ENCODE measurements at regions not wholly inside any gene's neighbourhood (a gene's known extent, or its start where the extent isn't known, plus 50 kb on each side); places are given as distances from the start of the nearest gene placed in this dataset.

DNA sequence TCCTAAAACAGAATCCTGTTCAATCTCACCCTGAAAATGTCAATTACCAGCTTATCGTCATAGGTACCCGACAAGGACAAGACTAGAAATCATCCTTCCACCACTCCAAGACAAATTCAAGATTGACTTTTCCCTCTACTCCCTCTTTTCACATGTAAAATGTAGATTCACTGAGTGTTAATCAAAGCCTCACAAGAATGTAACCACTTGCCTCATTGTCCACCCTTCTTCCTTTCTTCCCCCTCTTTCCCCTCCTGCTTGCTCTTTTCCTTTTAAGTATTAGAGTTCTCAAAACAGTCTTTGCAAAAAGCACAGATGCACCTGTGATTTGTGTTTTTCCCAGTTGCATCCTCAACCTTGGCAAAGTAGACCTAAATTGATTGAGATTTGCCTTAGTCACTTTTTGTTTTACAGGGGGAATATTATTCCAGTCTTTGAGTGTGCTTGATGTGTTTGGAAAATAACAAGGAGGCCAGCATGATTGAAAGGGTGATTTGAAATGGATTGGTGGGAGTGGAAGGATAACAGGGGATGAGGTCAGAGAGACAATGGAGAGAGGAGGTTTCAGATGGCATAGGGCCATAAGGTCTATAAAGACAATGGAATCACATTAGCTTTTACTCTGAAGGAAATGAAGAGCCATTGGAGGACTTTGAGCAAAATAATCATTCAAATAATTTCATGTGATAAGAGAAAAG lies 231.3 kb upstream of the TYRP1 start:
- TF ChIP-seq GATA1 (IDR thresholded peaks at IDR 0.05; ENCODE audit: low read depth, low read length), result no peak
- TF ChIP-seq POLR2A (IDR thresholded peaks at IDR 0.05; ENCODE audit: low read length), result no peak
- no peak for DNase-seq

DNA sequence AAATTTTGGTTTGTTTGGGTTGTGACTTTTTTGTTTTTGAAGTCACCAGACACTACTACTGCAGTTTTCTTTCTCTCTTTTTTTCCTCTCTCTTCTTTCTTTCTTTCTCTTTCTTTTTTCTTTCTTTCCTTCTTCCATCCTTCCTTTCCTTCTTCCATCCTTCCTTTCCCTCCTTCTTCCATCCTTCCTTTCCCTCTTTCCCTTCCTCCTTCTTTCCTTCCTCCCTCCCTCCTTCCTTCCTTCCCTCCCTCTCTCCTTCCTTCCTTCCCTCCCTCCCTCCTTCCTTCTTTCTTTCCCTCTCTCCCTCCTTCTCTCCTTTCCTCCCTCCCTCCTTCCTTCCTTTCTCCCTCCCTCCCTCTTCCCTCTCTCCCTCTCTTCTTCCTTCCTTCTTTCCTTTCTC lies 230.3 kb upstream of the TYRP1 start:
- no peak for TF ChIP-seq POLR2A (IDR thresholded peaks at IDR 0.05; ENCODE audit: low read length)
- TF ChIP-seq GATA1 (IDR thresholded peaks at IDR 0.05; ENCODE audit: low read depth, low read length), result no peak
- no peak for DNase-seq

DNA sequence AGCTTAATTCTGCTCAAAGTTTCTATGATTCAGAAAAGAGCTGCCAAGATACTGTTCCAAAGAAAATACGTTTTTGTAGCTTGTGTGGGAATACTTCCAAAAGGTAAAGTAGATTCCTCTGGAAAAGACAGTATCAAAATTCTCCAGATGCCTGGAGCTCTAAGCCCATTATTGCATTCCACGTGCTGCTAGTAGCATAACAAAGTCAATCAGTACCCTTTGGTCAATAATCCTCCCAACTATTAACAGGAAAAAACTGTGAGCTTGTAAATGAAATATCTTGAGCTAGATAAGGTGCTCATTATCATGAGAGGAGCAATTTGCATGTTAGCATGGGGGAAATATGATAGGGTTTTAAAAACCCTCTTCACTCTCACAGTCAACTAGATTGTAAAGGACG lies 229.5 kb upstream of the TYRP1 start:
- no peak for DNase-seq
- TF ChIP-seq GATA1 (IDR thresholded peaks at IDR 0.05; ENCODE audit: low read depth, low read length) (no peak), POLR2A (IDR thresholded peaks at IDR 0.05; ENCODE audit: low read length) (no peak)

DNA sequence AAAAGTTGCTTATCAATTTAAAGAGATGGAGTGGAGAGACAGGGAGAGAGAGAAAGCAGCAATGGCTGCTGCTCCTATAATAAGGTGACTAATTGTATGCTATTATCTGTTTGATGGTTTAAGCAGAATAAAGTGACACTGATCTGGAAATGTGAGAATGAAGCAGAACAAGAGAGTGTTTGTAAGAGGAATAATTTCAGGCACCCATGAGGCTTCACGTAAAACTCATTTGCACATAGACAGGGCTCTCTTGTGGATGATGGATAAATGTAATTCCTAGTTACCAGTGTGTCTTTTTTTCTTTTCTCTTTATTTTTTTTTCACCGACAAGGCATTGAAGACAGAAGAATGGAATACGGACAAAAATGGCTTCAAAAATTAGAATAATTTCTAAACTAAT lies 228.8 kb upstream of the TYRP1 start:
- TF ChIP-seq POLR2A (IDR thresholded peaks at IDR 0.05; ENCODE audit: low read length), result no peak
- no peak for TF ChIP-seq GATA1 (IDR thresholded peaks at IDR 0.05; ENCODE audit: low read depth, low read length)
- DNase-seq, result no peak

DNA sequence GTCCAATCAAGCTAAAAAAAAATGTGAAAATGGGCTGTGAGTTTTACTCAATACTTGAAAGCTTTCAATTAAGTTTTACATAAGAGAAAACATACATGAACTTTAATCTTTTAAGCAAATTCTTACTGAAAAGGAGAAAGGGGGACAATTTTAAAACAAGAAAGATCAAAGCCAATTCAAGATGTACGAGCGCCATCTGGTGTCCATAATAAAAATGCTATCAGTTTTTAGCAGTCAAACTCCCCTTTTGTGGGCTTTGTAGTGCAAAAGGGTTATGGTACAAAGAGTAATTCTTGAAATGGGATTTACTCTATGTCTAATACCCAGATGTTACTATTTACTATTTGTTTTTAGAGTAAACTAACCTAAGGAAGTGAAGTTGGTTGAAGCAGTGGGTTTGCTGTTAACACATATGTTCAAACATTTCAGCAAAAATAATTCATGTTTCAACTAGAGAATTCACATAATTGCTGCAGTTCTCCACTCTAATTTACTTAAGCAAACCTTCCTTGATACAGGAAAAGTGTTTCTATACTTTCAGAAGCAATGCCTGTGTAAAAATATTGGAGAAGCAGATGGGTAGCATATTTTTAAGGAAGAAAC lies 228.2 kb upstream of the TYRP1 start:
- DNase-seq, result peak; percentile 14 to 56
- TF ChIP-seq POLR2A (IDR thresholded peaks at IDR 0.05; ENCODE audit: low read length) (no peak), GATA1 (IDR thresholded peaks at IDR 0.05; ENCODE audit: low read depth, low read length) (no peak)

DNA sequence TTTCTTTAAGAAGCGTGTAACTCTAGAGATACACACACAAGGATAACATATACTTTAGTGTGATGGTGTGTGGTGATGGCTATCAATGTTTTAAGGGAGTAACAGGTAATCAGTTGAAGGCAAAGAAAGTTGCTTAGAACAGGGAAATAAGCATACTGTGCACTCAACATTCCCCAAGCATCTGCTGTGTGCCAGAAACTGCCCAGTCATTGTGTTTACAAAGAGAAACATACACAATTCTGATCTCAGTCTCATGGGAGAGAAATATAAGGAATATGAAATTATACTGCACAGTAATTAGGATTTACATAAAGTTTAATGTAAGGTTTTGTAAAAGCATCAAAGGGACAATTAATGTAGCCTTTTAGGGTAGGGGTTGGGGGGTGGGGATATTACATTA lies 224.1 kb upstream of the TYRP1 start:
- peak in 1 of 2 experiments; percentile 1 for DNase-seq
- no peak for TF ChIP-seq GATA1 (IDR thresholded peaks at IDR 0.05; ENCODE audit: low read depth, low read length)
- no peak for TF ChIP-seq POLR2A (IDR thresholded peaks at IDR 0.05; ENCODE audit: low read length)

DNA sequence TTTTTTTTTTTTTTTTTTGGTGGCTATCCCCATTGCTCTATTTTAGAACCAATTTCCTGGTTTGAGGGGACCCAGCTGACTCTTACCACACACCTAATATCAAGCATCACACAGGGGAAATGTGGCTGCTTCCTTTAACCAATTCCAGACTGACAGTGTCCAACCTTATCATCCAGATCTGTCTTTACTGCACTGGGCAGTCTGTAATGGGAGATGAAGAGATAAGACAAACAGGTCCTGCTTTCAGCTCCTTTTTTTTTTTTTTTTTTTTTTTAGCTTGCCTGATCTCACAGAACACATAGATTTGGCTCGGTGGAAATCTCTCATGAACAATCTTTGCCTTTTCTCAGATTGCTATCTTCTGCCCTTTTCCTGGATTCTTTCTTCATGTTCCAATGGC lies 198.8 kb upstream of the TYRP1 start:
- DNase-seq, result no peak
- TF ChIP-seq GATA1 (IDR thresholded peaks at IDR 0.05; ENCODE audit: low read depth, low read length) (no peak), POLR2A (IDR thresholded peaks at IDR 0.05; ENCODE audit: low read length) (no peak)

DNA sequence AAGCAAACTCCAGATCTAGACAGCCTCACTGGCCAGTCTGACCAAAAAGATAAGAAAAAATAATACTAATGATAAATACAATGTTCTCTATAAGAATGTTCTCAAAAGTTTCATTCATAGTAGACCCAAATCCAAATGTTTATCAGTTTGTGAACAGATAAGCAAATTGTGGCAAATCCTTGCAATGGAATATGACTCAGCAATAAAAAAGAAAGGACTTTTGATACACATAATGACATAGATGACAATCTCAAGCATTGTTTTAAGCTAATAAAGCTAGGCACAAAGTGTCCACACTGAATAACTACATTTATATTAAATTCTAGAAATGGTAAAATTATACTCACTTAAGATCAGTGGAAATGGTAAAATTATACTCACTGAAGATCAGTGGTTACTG lies 195.4 kb upstream of the TYRP1 start:
- DNase-seq, result no peak
- TF ChIP-seq POLR2A (IDR thresholded peaks at IDR 0.05; ENCODE audit: low read length), result no peak
- TF ChIP-seq GATA1 (IDR thresholded peaks at IDR 0.05; ENCODE audit: low read depth, low read length), result no peak

DNA sequence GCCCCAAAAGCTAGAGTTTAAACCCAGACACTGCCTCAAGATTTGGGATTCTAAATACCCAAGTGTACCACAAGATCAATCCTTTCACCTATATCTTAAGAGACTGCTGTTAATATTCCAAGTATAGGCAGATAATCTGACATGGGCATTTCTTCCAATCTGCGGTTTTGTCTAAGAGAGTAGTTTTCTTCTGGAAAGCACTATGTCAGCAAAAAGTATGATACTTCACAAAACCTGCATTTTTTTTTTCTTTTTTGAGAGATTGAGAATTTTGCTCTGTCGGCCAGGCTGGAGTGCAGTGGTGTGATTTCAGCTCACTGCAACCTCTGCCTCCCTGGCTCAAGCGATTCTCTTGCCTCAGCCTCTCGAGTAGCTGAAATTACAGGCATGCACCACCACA lies 190.7 kb upstream of the TYRP1 start:
- TF ChIP-seq GATA1 (IDR thresholded peaks at IDR 0.05; ENCODE audit: low read depth, low read length), result no peak
- TF ChIP-seq POLR2A (IDR thresholded peaks at IDR 0.05; ENCODE audit: low read length), result no peak
- DNase-seq, result no peak

DNA sequence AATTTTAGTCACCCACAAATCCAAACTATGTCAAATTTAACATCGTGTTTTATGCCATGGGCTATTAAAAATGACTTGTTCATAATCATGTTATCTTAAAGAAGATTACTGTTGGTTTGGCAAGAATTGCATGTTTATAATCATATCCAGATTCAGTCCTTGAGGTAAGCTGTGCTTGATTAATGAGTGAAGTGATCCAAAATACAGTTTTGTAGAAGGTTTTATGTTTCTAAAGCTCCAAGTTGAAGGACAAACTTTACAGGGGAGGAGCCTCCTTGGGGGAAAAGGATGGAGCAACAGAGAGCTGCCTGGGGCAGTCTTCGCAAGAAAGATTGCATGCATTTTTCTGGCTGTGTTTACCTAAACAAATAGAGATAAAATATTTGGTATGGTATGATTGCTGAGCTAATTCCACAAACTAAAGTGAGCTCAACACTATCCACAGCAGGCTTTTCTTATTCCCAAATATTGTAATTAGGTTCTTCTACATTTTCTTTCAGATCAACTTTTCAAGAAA lies 189.5 kb upstream of the TYRP1 start:
- no peak for DNase-seq
- TF ChIP-seq POLR2A (IDR thresholded peaks at IDR 0.05; ENCODE audit: low read length) (no peak), GATA1 (IDR thresholded peaks at IDR 0.05; ENCODE audit: low read depth, low read length) (no peak)

DNA sequence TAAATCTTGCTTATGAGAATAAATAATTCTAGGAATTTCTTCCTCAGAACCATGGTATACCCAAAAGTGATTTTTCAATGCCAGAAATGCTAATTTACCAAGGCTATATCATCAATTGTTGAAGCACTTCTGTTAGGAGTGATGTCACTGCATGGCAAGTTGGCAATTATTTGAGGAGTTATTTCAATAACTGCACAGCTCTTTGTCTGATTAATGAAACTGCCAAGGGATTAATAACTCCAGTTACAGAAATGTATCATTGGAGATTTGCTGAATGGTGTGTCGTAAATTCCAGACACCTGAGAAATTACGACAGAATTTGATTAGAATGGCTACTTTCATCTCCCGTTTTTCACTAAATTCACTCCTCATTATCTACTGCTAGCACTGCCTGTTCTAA lies 182.6 kb upstream of the TYRP1 start:
- DNase-seq, result no peak
- TF ChIP-seq POLR2A (IDR thresholded peaks at IDR 0.05; ENCODE audit: low read length) (no peak), GATA1 (IDR thresholded peaks at IDR 0.05; ENCODE audit: low read depth, low read length) (no peak)

DNA sequence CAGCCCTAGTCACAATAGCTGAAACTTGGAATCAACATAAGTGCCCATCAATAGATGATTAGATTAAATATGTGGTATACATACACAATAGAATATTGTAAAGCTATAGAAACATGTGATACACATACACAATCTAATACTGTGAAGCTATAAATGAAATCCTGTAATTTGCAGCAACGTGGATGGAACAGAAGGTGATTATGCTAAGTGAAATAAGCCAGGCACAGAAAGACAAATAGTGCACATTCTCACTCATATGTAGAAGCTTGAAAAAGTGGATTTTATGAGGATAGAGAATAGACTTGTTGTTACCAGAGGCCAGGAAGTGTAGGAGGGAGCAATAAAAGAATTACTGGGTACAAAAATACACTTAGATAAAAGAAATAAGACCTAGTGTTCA lies 181.5 kb upstream of the TYRP1 start:
- no peak for TF ChIP-seq GATA1 (IDR thresholded peaks at IDR 0.05; ENCODE audit: low read depth, low read length)
- TF ChIP-seq POLR2A (IDR thresholded peaks at IDR 0.05; ENCODE audit: low read length), result no peak
- DNase-seq, result no peak

DNA sequence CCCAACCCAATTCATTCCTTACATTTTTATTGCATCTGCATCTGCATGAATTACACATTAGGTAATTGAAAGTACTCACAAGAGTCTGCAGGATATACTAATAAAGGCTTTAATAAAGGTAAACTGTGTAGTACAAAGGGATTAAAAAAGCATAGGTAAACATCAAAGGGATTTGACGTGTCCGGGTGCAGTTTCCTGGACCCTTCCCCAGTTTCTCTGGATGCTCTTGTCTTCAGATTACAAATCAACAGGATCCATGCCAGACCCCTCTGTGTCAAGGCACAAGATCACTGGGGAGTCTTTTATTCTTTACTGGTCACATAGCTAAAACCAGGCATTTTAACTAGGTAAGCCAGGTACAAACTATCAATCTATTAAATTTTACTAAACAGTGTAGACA lies 177.2 kb upstream of the TYRP1 start:
- no peak for TF ChIP-seq POLR2A (IDR thresholded peaks at IDR 0.05; ENCODE audit: low read length)
- no peak for TF ChIP-seq GATA1 (IDR thresholded peaks at IDR 0.05; ENCODE audit: low read depth, low read length)
- DNase-seq, result no peak

DNA sequence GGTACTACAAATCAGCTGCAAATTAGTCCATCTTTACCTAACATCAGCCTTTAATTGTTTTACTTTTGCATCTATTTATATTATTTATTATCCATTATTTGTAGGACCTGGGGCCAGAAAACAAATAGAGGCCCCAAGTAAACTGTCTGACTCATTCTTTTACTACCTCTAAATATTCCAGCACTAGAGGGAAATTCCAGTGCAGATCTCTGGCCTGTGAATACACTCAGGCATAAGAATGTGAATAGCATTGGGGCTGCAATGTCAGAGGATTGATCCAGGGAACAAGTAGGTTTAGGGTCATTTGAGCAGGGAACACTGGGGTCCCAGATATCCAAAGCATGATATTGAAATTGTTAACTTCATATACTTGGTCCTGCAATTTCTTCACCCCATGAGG lies 176.6 kb upstream of the TYRP1 start:
- DNase-seq, result no peak
- TF ChIP-seq GATA1 (IDR thresholded peaks at IDR 0.05; ENCODE audit: low read depth, low read length) (no peak), POLR2A (IDR thresholded peaks at IDR 0.05; ENCODE audit: low read length) (no peak)
